ENCODE measurements at regions not wholly inside any gene's neighbourhood (a gene's known extent, or its start where the extent isn't known, plus 50 kb on each side); places are given as distances from the start of the nearest gene placed in this dataset.
"Not testable (repeated sequence)": the region's sequence is repeated elsewhere in the genome, so short reads cannot be mapped to it uniquely, and the experiment has no call there.

GRCh38 chr9:129544761-129545160, 76.1 kb downstream of the C9orf50 start:
- DNase-seq: no peak

GRCh38 chr9:129542741-129543140, 78.2 kb downstream of the C9orf50 start:
- no peak for DNase-seq

- no peak for DNase-seq
Measured at GRCh38 chr9:129541270-129541669, 79.6 kb downstream of the C9orf50 start.

GRCh38 chr9:129539446-129539845, 81.5 kb downstream of the C9orf50 start:
- no peak for DNase-seq

- DNase-seq: not testable (repeated sequence)
Measured at GRCh38 chr9:129531860-129532402, 89.0 kb downstream of the C9orf50 start.

- not testable (repeated sequence) for DNase-seq
Measured at GRCh38 chr9:129527955-129528354, 92.9 kb downstream of the C9orf50 start.

- no peak for DNase-seq
Measured at GRCh38 chr9:129525656-129526196, 95.2 kb downstream of the C9orf50 start.

GRCh38 chr9:129524582-129525270, 96.2 kb downstream of the C9orf50 start:
- no peak for DNase-seq

- no peak for DNase-seq
Measured at GRCh38 chr9:129523943-129524581, 96.8 kb downstream of the C9orf50 start.

GRCh38 chr9:129522351-129522750, 98.5 kb downstream of the C9orf50 start:
- DNase-seq: no peak

GRCh38 chr9:129520082-129520481, 100.8 kb downstream of the C9orf50 start:
- no peak for DNase-seq

- no peak for DNase-seq
Measured at GRCh38 chr9:129518074-129518473, 102.8 kb downstream of the C9orf50 start.

GRCh38 chr9:129517006-129517405, 103.9 kb downstream of the C9orf50 start:
- DNase-seq: no peak

GRCh38 chr9:129514891-129515290, 106.0 kb downstream of the C9orf50 start:
- DNase-seq: no peak

- DNase-seq: no peak
Measured at GRCh38 chr9:129514497-129514867, 106.4 kb downstream of the C9orf50 start.

GRCh38 chr9:129513856-129514496, 106.9 kb downstream of the C9orf50 start:
- DNase-seq: no peak

GRCh38 chr9:129513282-129513681, 107.6 kb downstream of the C9orf50 start:
- no peak for DNase-seq

- DNase-seq: no peak
Measured at GRCh38 chr9:129511285-129511900, 109.5 kb downstream of the C9orf50 start.

- DNase-seq: no peak
Measured at GRCh38 chr9:129509533-129509928, 111.4 kb downstream of the C9orf50 start.

GRCh38 chr9:129507805-129508204, 113.1 kb downstream of the C9orf50 start:
- no peak for DNase-seq

GRCh38 chr9:129506892-129507291, 114.0 kb downstream of the C9orf50 start:
- no peak for DNase-seq

- DNase-seq: no peak
Measured at GRCh38 chr9:129506041-129506440, 114.9 kb downstream of the C9orf50 start.

GRCh38 chr9:129505270-129505902, 115.5 kb downstream of the C9orf50 start:
- no peak for DNase-seq
